ENCODE measurements at regions not wholly inside any gene's neighbourhood (a gene's known extent, or its start where the extent isn't known, plus 50 kb on each side); places are given as distances from the start of the nearest gene placed in this dataset.

- TF ChIP-seq CTCF (IDR thresholded peaks at IDR 0.05; ENCODE audit: control extremely low read depth in 1 of 3, insufficient read depth in 1 of 3, low read depth in 1 of 3, low read length in 3 of 3), result no peak
- TF ChIP-seq EGR1 (IDR thresholded peaks at IDR 0.05; ENCODE audit: borderline replicate concordance, low read depth, low read length), result no peak
- no peak for TF ChIP-seq HDAC2 (IDR thresholded peaks at IDR 0.05; ENCODE audit: borderline replicate concordance in 1 of 2, low read depth in 2 of 2, low read length in 2 of 2)
- TF ChIP-seq NANOG (IDR thresholded peaks at IDR 0.05; ENCODE audit: insufficient read depth, low read depth, low read length, poor library complexity, severe bottlenecking), result no peak
- no peak for TF ChIP-seq ZNF274 (IDR thresholded peaks at IDR 0.05; ENCODE audit: borderline replicate concordance, extremely low read depth, low read length)
Measured at GRCh38 chr9:71544464-71544863, 223.8 kb downstream of the CEMIP2 start.
